RWPE2 (cell line): ENCODE measurements at regions not wholly inside any gene's neighbourhood (a gene's known extent, or its start where the extent isn't known, plus 50 kb on each side); places are given as distances from the start of the nearest gene placed in this dataset.
"Not testable (repeated sequence)": the region's sequence is repeated elsewhere in the genome, so short reads cannot be mapped to it uniquely, and the experiment has no call there.

Experiments
- ATAC-seq: fragments of 200-7000 bp; cut with Tn5 transposase; 3 replicates; pipeline ENCODE4 v1.9.1; 2021; ENCODE audit warnings: low read depth
- DNase-seq: peaks from one replicate; pipeline ENCODE4 v3.0.0-alpha.2; 2020; ENCODE audit warnings: low spot score
- H3K27ac ChIP-seq: fragments of 450-650 bp; 2 replicates; pipeline ENCODE4 v1.5.1; 2017; ENCODE audit warnings: mild to moderate bottlenecking; ENCODE audit not compliant: poor library complexity, severe bottlenecking
- H3K27me3 ChIP-seq: fragments of 250-450 bp; sonication (Bioruptor Pico); 2 replicates; pipeline ENCODE4 v1.5.1; 2021; ENCODE audit warnings: mild to moderate bottlenecking, moderate library complexity; ENCODE audit not compliant: insufficient read depth, poor library complexity, severe bottlenecking
- H3K36me3 ChIP-seq: fragments of 250-450 bp; sonication (Bioruptor Pico); 2 replicates; pipeline ENCODE4 v1.5.1; 2020; ENCODE audit warnings: low read depth, mild to moderate bottlenecking, moderate library complexity
- H3K4me1 ChIP-seq: fragments of 250-450 bp; sonication (Bioruptor Pico); 2 replicates; pipeline ENCODE4 v1.5.1; 2021; ENCODE audit warnings: mild to moderate bottlenecking, moderate library complexity; ENCODE audit not compliant: insufficient read depth, poor library complexity, severe bottlenecking
- H3K4me3 ChIP-seq: fragments of 250-450 bp; sonication (Bioruptor Pico); 2 replicates; pipeline ENCODE4 v1.5.1; 2021; ENCODE audit warnings: mild to moderate bottlenecking, moderate library complexity; ENCODE audit not compliant: severe bottlenecking
- H3K9me3 ChIP-seq: fragments of 250-450 bp; sonication (Bioruptor Pico); 2 replicates; pipeline ENCODE4 v1.5.1; 2021; ENCODE audit warnings: mild to moderate bottlenecking, moderate library complexity; ENCODE audit not compliant: severe bottlenecking
- CTCF ChIP-seq: fragments of 450-650 bp; IDR thresholded peaks from one replicate; pipeline ENCODE4 v1.5.1; 2017; ENCODE audit warnings: mild to moderate bottlenecking, moderate library complexity; ENCODE audit not compliant: poor library complexity, severe bottlenecking

- ATAC-seq (peak; percentile 88), DNase-seq (no peak)
- no peaks in the 10 kb centered on the region for H3K36me3 ChIP-seq
- TF ChIP-seq CTCF = peak; percentile 37
- H3K4me3 ChIP-seq = no peak overlapping the region
- H3K4me1 ChIP-seq = no peaks in the 10 kb centered on the region
- H3K27ac ChIP-seq = no peak overlapping the region
- no peaks in the 10 kb centered on the region for H3K9me3 ChIP-seq
- no peaks in the 10 kb centered on the region for H3K27me3 ChIP-seq
These were observed 370.0 kb upstream of the FRG2C start for GRCh38 chr3:75294124-75294523.

GRCh38 chr3:75295013-75295412 lies 369.1 kb upstream of the FRG2C start:
- Histone ChIP-seq H3K27ac (no peak overlapping the region), H3K4me1 (no peaks in the 10 kb centered on the region), H3K27me3 (no peaks in the 10 kb centered on the region), H3K9me3 (no peaks in the 10 kb centered on the region), H3K36me3 (no peaks in the 10 kb centered on the region), H3K4me3 (no peak overlapping the region)
- ATAC-seq = no peak
- DNase-seq = no peak
- no peak for TF ChIP-seq CTCF

GRCh38 chr3:75296858-75297257 lies 367.3 kb upstream of the FRG2C start:
- no peak for ATAC-seq
- TF ChIP-seq CTCF = no peak

GRCh38 chr3:75300606-75301005 lies 363.5 kb upstream of the FRG2C start:
- no peak overlapping the region for H3K4me3 ChIP-seq
- no peaks in the 10 kb centered on the region for H3K4me1 ChIP-seq
- H3K27me3 ChIP-seq = peaks cover 11% of the 10 kb centered on the region
- ATAC-seq = no peak
- no peaks in the 10 kb centered on the region for H3K36me3 ChIP-seq
- H3K9me3 ChIP-seq = no peaks in the 10 kb centered on the region
- no peak overlapping the region for H3K27ac ChIP-seq
- no peak for DNase-seq
- no peak for TF ChIP-seq CTCF

More at GRCh38 chr3:75296858-75297257, 367.3 kb upstream of the FRG2C start:
- Histone ChIP-seq H3K4me3 (no peak overlapping the region), H3K4me1 (no peaks in the 10 kb centered on the region), H3K9me3 (no peaks in the 10 kb centered on the region), H3K36me3 (no peaks in the 10 kb centered on the region), H3K27me3 (no peaks in the 10 kb centered on the region), H3K27ac (no peak overlapping the region)
- DNase-seq = no peak

- not testable (repeated sequence) for H3K4me3 ChIP-seq, H3K36me3 ChIP-seq, H3K27ac ChIP-seq, H3K9me3 ChIP-seq, DNase-seq, ATAC-seq, H3K4me1 ChIP-seq
- peaks cover 11% of the 10 kb centered on the region for H3K27me3 ChIP-seq
These were observed 363.1 kb upstream of the FRG2C start for GRCh38 chr3:75301050-75301449.
